WERI-Rb-1 (cell line): ENCODE measurements at regions not wholly inside any gene's neighbourhood (a gene's known extent, or its start where the extent isn't known, plus 50 kb on each side); places are given as distances from the start of the nearest gene placed in this dataset.

Experiments used
- DNase-seq: peaks from one replicate; pipeline ENCODE4 v3.0.0-alpha.2; 2020
- H3K27ac ChIP-seq: fragments of 250-450 bp; sonication (Bioruptor Pico); 2 replicates; pipeline ENCODE4 v1.5.1; 2020; ENCODE audit warnings: mild to moderate bottlenecking, moderate library complexity
- H3K27me3 ChIP-seq: fragments of 250-450 bp; sonication (Bioruptor Pico); 2 replicates; pipeline ENCODE4 v1.5.1; 2021; ENCODE audit warnings: mild to moderate bottlenecking, low read depth, moderate library complexity; ENCODE audit not compliant: insufficient read depth, severe bottlenecking
- H3K36me3 ChIP-seq: fragments of 250-450 bp; sonication (Bioruptor Pico); 2 replicates; pipeline ENCODE4 v1.5.1; 2020; ENCODE audit warnings: mild to moderate bottlenecking, moderate library complexity
- H3K4me3 ChIP-seq: 2 replicates; pipeline ENCODE4 v1.5.1; 2011; ENCODE audit warnings: low read depth, mild to moderate bottlenecking, control low read depth, low read length
- H3K9me3 ChIP-seq: fragments of 250-450 bp; sonication (Bioruptor Pico); 2 replicates; pipeline ENCODE4 v1.5.1; 2021; ENCODE audit warnings: mild to moderate bottlenecking, moderate library complexity; ENCODE audit not compliant: severe bottlenecking
- TF ChIP-seq, protein P1 (sequence below): IDR thresholded peaks from 2 replicates; pipeline ENCODE4 v1.5.1; 2011; ENCODE audit warnings: low read depth, mild to moderate bottlenecking, control low read depth, inconsistent platforms, low read length

DNA sequence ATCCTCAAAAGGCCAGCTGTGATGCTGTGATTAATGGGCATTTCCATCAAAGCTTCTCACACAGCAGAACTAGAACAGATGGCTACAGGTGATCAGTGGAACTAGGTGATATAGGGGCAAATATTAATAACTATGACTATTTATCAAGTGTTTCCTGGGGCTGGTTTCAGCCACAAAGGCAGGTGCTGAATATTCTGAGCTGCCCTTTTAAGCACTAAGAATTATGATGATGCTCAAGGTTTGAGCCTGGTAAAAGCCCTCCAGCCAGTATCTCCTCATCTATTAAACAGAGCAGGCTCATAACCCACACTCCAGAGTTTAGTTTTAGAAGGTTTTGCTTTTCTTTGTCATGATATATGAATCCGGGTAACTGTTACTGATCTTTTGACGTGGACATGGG is 129.5 kb upstream of the ACP3 start:
- DNase-seq: no peak
- no peak overlapping the region for H3K27ac ChIP-seq
- H3K36me3 ChIP-seq: no peaks in the 10 kb centered on the region
- H3K9me3 ChIP-seq: no peaks in the 10 kb centered on the region
- H3K27me3 ChIP-seq: no peaks in the 10 kb centered on the region
- TF ChIP-seq, protein P1, sequence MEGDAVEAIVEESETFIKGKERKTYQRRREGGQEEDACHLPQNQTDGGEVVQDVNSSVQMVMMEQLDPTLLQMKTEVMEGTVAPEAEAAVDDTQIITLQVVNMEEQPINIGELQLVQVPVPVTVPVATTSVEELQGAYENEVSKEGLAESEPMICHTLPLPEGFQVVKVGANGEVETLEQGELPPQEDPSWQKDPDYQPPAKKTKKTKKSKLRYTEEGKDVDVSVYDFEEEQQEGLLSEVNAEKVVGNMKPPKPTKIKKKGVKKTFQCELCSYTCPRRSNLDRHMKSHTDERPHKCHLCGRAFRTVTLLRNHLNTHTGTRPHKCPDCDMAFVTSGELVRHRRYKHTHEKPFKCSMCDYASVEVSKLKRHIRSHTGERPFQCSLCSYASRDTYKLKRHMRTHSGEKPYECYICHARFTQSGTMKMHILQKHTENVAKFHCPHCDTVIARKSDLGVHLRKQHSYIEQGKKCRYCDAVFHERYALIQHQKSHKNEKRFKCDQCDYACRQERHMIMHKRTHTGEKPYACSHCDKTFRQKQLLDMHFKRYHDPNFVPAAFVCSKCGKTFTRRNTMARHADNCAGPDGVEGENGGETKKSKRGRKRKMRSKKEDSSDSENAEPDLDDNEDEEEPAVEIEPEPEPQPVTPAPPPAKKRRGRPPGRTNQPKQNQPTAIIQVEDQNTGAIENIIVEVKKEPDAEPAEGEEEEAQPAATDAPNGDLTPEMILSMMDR: no peak
- H3K4me3 ChIP-seq: no peak overlapping the region

DNA sequence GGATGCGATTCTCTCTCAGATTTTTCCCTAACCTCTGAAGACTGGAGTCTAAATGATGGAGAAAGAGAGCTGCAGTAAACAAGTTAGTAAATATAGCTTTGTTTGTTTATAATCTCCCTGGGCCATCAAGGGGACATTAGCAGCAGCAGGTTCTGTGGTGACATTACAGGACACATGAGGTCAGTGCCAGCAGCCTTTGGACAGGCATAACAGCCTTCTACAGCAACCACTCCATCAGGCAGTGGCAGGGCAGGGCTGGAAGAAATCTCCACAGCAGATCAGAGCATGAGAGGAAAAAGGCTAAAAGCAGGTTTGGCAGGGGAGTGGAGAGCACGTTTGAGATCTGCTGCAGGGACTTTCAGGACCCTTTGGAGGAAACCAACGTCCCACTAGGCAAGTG is 127.6 kb upstream of the ACP3 start:
- no peak overlapping the region for H3K4me3 ChIP-seq
- no peaks in the 10 kb centered on the region for H3K36me3 ChIP-seq
- TF ChIP-seq, protein P1: no peak
- no peak overlapping the region for H3K27ac ChIP-seq
- no peaks in the 10 kb centered on the region for H3K27me3 ChIP-seq
- DNase-seq: no peak
- H3K9me3 ChIP-seq: no peaks in the 10 kb centered on the region

DNA sequence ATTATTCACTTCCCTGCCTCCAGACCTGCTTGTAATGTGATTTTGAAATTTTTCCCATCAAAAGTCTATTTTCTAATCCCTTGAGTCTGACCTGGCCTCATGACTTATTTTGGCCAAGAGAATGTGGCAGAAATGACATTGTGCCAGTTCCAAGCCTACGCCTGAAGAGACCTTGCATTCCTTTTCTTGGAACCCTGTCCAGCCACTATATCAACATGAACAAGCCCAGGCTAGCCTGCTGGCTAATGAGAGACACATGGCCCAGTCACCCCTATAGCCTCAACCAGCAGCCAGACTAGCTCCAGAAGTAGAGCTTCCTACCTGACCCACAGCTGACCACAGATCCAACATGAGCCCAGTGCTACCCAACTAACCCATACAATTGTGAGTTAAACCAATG is 121.1 kb upstream of the ACP3 start:
- TF ChIP-seq, protein P1: no peak
- Histone ChIP-seq H3K9me3 (no peaks in the 10 kb centered on the region), H3K27me3 (no peaks in the 10 kb centered on the region), H3K36me3 (no peaks in the 10 kb centered on the region), H3K4me3 (no peak overlapping the region), H3K27ac (no peak overlapping the region)
- DNase-seq: no peak

DNA sequence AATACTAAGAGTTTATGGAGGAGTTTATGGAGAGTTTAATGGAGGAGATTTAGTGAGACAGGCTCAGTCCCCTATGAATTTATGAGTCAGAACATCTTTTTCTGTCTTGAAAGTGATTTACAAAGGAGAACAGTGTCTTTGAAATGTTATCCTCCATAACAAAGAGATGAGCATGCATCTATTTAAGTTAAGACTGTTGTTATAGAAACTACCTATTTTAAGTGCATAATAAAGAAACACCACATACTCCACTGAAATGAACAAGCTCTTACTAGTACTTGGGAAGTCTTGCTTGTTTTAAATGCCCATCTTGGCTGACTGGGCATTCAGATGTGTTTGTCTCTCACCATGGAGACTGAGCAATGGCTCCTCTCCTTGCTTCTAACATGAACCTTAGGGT is 118.7 kb upstream of the ACP3 start:
- TF ChIP-seq, protein P1: no peak
- H3K9me3 ChIP-seq: no peaks in the 10 kb centered on the region
- no peaks in the 10 kb centered on the region for H3K27me3 ChIP-seq
- no peak overlapping the region for H3K4me3 ChIP-seq
- no peaks in the 10 kb centered on the region for H3K36me3 ChIP-seq
- H3K27ac ChIP-seq: no peak overlapping the region
- DNase-seq: no peak

DNA sequence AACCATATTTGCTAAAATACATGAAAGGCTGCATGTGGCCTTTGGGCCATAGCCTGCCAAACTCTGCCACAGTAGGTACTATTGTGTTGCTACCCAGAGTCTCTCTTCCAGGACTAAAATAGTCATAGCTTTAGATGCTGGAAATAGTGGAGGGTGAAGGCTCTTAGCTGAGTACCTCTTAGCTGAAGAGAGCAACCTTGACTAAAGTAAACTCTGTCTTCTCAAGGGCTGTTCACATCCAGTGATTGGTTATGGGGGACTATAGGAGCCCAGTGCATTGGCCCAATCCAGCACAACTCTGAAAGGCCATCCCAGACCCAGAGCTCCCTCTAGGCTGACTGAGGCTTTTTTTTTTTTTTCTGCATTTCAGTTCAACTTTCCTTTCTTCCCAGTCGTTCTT is 117.8 kb upstream of the ACP3 start:
- H3K36me3 ChIP-seq: no peaks in the 10 kb centered on the region
- no peak for DNase-seq
- TF ChIP-seq, protein P1: no peak
- no peak overlapping the region for H3K27ac ChIP-seq
- H3K27me3 ChIP-seq: no peaks in the 10 kb centered on the region
- H3K4me3 ChIP-seq: no peak overlapping the region
- no peaks in the 10 kb centered on the region for H3K9me3 ChIP-seq

DNA sequence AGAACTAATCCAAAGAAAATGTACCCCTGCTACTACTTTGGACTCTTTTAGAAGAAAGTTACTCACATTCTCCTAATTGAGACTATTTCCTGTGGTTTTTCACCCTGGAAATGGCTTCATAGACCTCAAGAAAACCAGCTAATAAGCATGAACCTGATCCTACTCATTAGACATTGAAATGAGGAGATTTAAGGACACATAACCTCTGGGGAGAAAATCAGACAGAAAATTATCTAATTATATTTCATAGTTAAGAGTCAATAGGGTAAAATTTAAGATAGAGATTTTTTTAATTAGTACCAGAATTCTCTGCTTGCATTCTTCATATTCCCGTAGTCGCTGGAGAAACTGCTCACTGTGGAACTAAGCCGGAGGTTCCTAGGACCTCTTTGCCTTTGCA is 114.6 kb upstream of the ACP3 start:
- H3K9me3 ChIP-seq: no peaks in the 10 kb centered on the region
- no peak overlapping the region for H3K27ac ChIP-seq
- H3K36me3 ChIP-seq: no peaks in the 10 kb centered on the region
- TF ChIP-seq, protein P1: no peak
- no peak overlapping the region for H3K4me3 ChIP-seq
- no peak for DNase-seq
- no peaks in the 10 kb centered on the region for H3K27me3 ChIP-seq
